Testis (tissue), 2 donors: ENCODE measurements at regions not wholly inside any gene's neighbourhood (a gene's known extent, or its start where the extent isn't known, plus 50 kb on each side); places are given as distances from the start of the nearest gene placed in this dataset.

Experiments
- DNase-seq: peaks from one replicate; pipeline ENCODE4 v3.0.0-alpha.2; 2019
- H3K27ac ChIP-seq, 2 donors: fragments of 200-600 bp; sonication (generic); one replicate each; pipeline ENCODE4 v1.5.1; 2019
- H3K27me3 ChIP-seq: fragments of 200-600 bp; sonication (generic); one replicate; pipeline ENCODE4 v1.5.1; 2019
- H3K36me3 ChIP-seq: fragments of 200-600 bp; sonication (generic); one replicate; pipeline ENCODE4 v1.5.1; 2017; ENCODE audit warnings: low read depth; ENCODE audit errors: missing control alignments
- H3K4me1 ChIP-seq: fragments of 200-600 bp; sonication (generic); one replicate; pipeline ENCODE4 v1.5.1; 2019
- H3K4me3 ChIP-seq, 2 donors: fragments of 200-600 bp; sonication (generic); one replicate each; pipeline ENCODE4 v1.5.1; 2017 to 2019
- H3K9me3 ChIP-seq: fragments of 200-600 bp; sonication (generic); one replicate; pipeline ENCODE4 v1.5.1; 2017
- CTCF ChIP-seq, 3 experiments: fragments of 450-650 bp in 2 of 3; fragments of 200-600 bp in 1 of 3; sonication (generic) in 1 of 3; IDR thresholded peaks; one replicate each; pipeline ENCODE4 v1.5.1; 2016 to 2019; ENCODE audit warnings: antibody characterized with exemption in 3 of 3, mild to moderate bottlenecking in 2 of 3, moderate library complexity in 1 of 3
- POLR2A ChIP-seq: fragments of 450-650 bp; IDR thresholded peaks from one replicate; pipeline ENCODE4 v1.6.1; 2017; ENCODE audit warnings: antibody characterized with exemption, mild to moderate bottlenecking, moderate library complexity
- WGBS, 2 donors: methylation state at CpG; one replicate each; pipeline ENCODE4 v1.1.5; 2018; 5-methylcytosine and 5-hydroxymethylcytosine counted together
- intact Hi-C: fragments of 100-400 bp; cut with DNase I; formaldehyde crosslinking; loops from one replicate; pipeline ENCODE4 v1.15.1; 2023; ENCODE audit warnings: low total_unique reads

- 0 to 59% methylated on average over 1 of the region's 1 CpG for WGBS, 2 donors
- TF ChIP-seq POLR2A (no peak), CTCF (IDR thresholded peaks at IDR 0.05) (no peak)
- Histone ChIP-seq H3K27me3 (no peaks in the 10 kb centered on the region), H3K27ac (no peak overlapping the region), H3K9me3 (no peaks in the 10 kb centered on the region), H3K4me3 (no peak overlapping the region), H3K36me3 (no peaks in the 10 kb centered on the region), H3K4me1 (no peaks in the 10 kb centered on the region)
- intact Hi-C loops: no loop called here
- no peak for DNase-seq
These were observed 2300.2 kb downstream of the MRPL39 start for GRCh38 chr21:23307065-23307464.

- no peaks in the 10 kb centered on the region for H3K36me3 ChIP-seq
- no peak for DNase-seq
- H3K9me3 ChIP-seq: no peaks in the 10 kb centered on the region
- TF ChIP-seq CTCF (IDR thresholded peaks at IDR 0.05) (no peak), POLR2A (no peak)
- intact Hi-C loops: no loop called here
- WGBS, 2 donors: 85 to 88% methylated on average over 3 of the region's 3 CpGs
- no peak overlapping the region for H3K27ac ChIP-seq
- H3K27me3 ChIP-seq: no peaks in the 10 kb centered on the region
- H3K4me1 ChIP-seq: no peaks in the 10 kb centered on the region
- H3K4me3 ChIP-seq: no peak overlapping the region
These were observed 2294.1 kb downstream of the NCAM2 start for GRCh38 chr21:23292292-23292691.

- no peak for DNase-seq
- Histone ChIP-seq H3K27ac (no peak overlapping the region), H3K36me3 (no peaks in the 10 kb centered on the region), H3K9me3 (no peaks in the 10 kb centered on the region), H3K4me1 (no peaks in the 10 kb centered on the region), H3K27me3 (no peaks in the 10 kb centered on the region), H3K4me3 (no peak overlapping the region)
- intact Hi-C loops: no loop called here
- TF ChIP-seq CTCF (IDR thresholded peaks at IDR 0.05) (no peak), POLR2A (no peak)
- 73 to 74% methylated on average over 2 of the region's 2 CpGs for WGBS, 2 donors
These were observed 2283.7 kb downstream of the NCAM2 start for GRCh38 chr21:23281917-23282316.

DNA sequence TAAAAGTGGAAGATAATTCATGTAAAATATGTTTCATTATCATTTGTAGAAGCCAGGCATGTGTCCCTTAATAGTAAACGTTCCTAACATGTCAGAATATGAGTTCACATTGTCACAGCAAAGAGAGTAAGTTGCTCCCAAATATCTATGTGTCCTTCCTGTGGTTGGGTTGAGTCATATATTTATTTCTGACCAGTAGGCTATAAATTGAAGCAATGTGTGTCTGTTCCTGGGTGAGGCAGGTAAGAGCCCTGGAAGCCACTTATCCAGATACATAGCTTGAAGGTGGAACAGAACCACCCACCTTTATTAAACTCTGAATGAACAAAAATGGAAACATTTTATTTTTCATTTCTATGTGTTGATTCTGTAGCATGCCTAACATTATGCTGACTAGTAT, 2251.6 kb downstream of the NCAM2 start:
- no peaks in the 10 kb centered on the region for H3K27me3 ChIP-seq
- H3K4me3 ChIP-seq: no peak overlapping the region
- TF ChIP-seq CTCF (IDR thresholded peaks at IDR 0.05) (no peak), POLR2A (no peak)
- no peak overlapping the region for H3K27ac ChIP-seq
- no peaks in the 10 kb centered on the region for H3K4me1 ChIP-seq
- H3K9me3 ChIP-seq: no peaks in the 10 kb centered on the region
- 58 to 71% methylated on average over 1 of the region's 1 CpG for WGBS, 2 donors
- DNase-seq: no peak
- intact Hi-C loops: no loop called here
- no peaks in the 10 kb centered on the region for H3K36me3 ChIP-seq

GRCh38 chr21:23247334-23247733, 2249.1 kb downstream of the NCAM2 start:
- TF ChIP-seq POLR2A: no peak
- TF ChIP-seq CTCF (IDR thresholded peaks at IDR 0.05): no peak
- intact Hi-C loops: no loop called here
- Histone ChIP-seq H3K27ac (no peak overlapping the region), H3K27me3 (no peaks in the 10 kb centered on the region), H3K4me3 (no peak overlapping the region), H3K9me3 (no peaks in the 10 kb centered on the region), H3K4me1 (no peaks in the 10 kb centered on the region), H3K36me3 (no peaks in the 10 kb centered on the region)
- no peak for DNase-seq
- 43% methylated on average over 2 of the region's 2 CpGs for WGBS, 2 donors
